ENCODE measurements at regions not wholly inside any gene's neighbourhood (a gene's known extent, or its start where the extent isn't known, plus 50 kb on each side); places are given as distances from the start of the nearest gene placed in this dataset.

GRCh38 chr3:31186041-31186440, 291.6 kb upstream of the GADL1 start:
- Histone ChIP-seq H3K27ac (no peak overlapping the region), H3K9ac (no peak overlapping the region), H3K36me3 (ENCODE audit: control insufficient read depth, insufficient read depth, low read length) (no peaks in the 10 kb centered on the region), H3K4me3 (ENCODE audit: low read depth, low read length) (no peak overlapping the region), H3K79me2 (no peaks in the 10 kb centered on the region), H3K4me2 (ENCODE audit: low read length) (no peak overlapping the region), H2AFZ (no peak overlapping the region), H3K9me3 (ENCODE audit: control insufficient read depth, low read length) (no peaks in the 10 kb centered on the region), H3K4me1 (no peaks in the 10 kb centered on the region), H3K27me3 (ENCODE audit: control insufficient read depth, insufficient read depth, low read length) (no peaks in the 10 kb centered on the region)
- no peak for TF ChIP-seq CTCF (IDR thresholded peaks at IDR 0.05)

- Histone ChIP-seq H3K9ac (no peak overlapping the region), H2AFZ (no peak overlapping the region), H3K4me2 (ENCODE audit: low read length) (no peak overlapping the region), H3K27ac (no peak overlapping the region), H3K79me2 (no peaks in the 10 kb centered on the region), H3K4me1 (no peaks in the 10 kb centered on the region), H3K36me3 (ENCODE audit: control insufficient read depth, insufficient read depth, low read length) (no peaks in the 10 kb centered on the region), H3K9me3 (ENCODE audit: control insufficient read depth, low read length) (no peaks in the 10 kb centered on the region), H3K4me3 (ENCODE audit: low read depth, low read length) (no peak overlapping the region), H3K27me3 (ENCODE audit: control insufficient read depth, insufficient read depth, low read length) (no peaks in the 10 kb centered on the region)
- no peak for TF ChIP-seq CTCF (IDR thresholded peaks at IDR 0.05)
These were observed 292.9 kb upstream of the GADL1 start for GRCh38 chr3:31187380-31187779.

GRCh38 chr3:31188112-31188511, 293.7 kb upstream of the GADL1 start:
- H3K4me2 ChIP-seq (ENCODE audit: low read length) = no peak overlapping the region
- no peak overlapping the region for H3K9ac ChIP-seq
- no peaks in the 10 kb centered on the region for H3K79me2 ChIP-seq
- H2AFZ ChIP-seq = no peak overlapping the region
- no peak for TF ChIP-seq CTCF (IDR thresholded peaks at IDR 0.05)
- no peaks in the 10 kb centered on the region for H3K27me3 ChIP-seq (ENCODE audit: control insufficient read depth, insufficient read depth, low read length)
- no peaks in the 10 kb centered on the region for H3K9me3 ChIP-seq (ENCODE audit: control insufficient read depth, low read length)
- H3K4me3 ChIP-seq (ENCODE audit: low read depth, low read length) = no peak overlapping the region
- no peak overlapping the region for H3K27ac ChIP-seq
- no peaks in the 10 kb centered on the region for H3K36me3 ChIP-seq (ENCODE audit: control insufficient read depth, insufficient read depth, low read length)
- no peaks in the 10 kb centered on the region for H3K4me1 ChIP-seq

GRCh38 chr3:31189330-31189729, 294.9 kb upstream of the GADL1 start:
- H3K79me2 ChIP-seq = no peaks in the 10 kb centered on the region
- no peaks in the 10 kb centered on the region for H3K9me3 ChIP-seq (ENCODE audit: control insufficient read depth, low read length)
- H3K9ac ChIP-seq = no peak overlapping the region
- no peaks in the 10 kb centered on the region for H3K4me1 ChIP-seq
- H3K27me3 ChIP-seq (ENCODE audit: control insufficient read depth, insufficient read depth, low read length) = no peaks in the 10 kb centered on the region
- TF ChIP-seq CTCF (IDR thresholded peaks at IDR 0.05) = no peak
- no peak overlapping the region for H3K4me3 ChIP-seq (ENCODE audit: low read depth, low read length)
- no peaks in the 10 kb centered on the region for H3K36me3 ChIP-seq (ENCODE audit: control insufficient read depth, insufficient read depth, low read length)
- no peak overlapping the region for H3K4me2 ChIP-seq (ENCODE audit: low read length)
- H3K27ac ChIP-seq = no peak overlapping the region
- no peak overlapping the region for H2AFZ ChIP-seq

- Histone ChIP-seq H3K9ac (no peak overlapping the region), H3K27me3 (ENCODE audit: control insufficient read depth, insufficient read depth, low read length) (no peaks in the 10 kb centered on the region)
These were observed 295.5 kb upstream of the GADL1 start for GRCh38 chr3:31189971-31190370.

More at GRCh38 chr3:31189971-31190370, 295.5 kb upstream of the GADL1 start:
- Histone ChIP-seq H2AFZ (no peak overlapping the region), H3K4me1 (no peaks in the 10 kb centered on the region), H3K27ac (no peak overlapping the region), H3K36me3 (ENCODE audit: control insufficient read depth, insufficient read depth, low read length) (no peaks in the 10 kb centered on the region), H3K79me2 (no peaks in the 10 kb centered on the region), H3K4me3 (ENCODE audit: low read depth, low read length) (no peak overlapping the region), H3K9me3 (ENCODE audit: control insufficient read depth, low read length) (no peaks in the 10 kb centered on the region), H3K4me2 (ENCODE audit: low read length) (no peak overlapping the region)
- no peak for TF ChIP-seq CTCF (IDR thresholded peaks at IDR 0.05)

Data from parathyroid adenoma (tissue), 2 donors.